Activated CD8-positive, alpha-beta memory T cell treated with anti-CD3 and anti-CD28 coated beads for 24 hours (primary cell): ENCODE measurements at regions not wholly inside any gene's neighbourhood (a gene's known extent, or its start where the extent isn't known, plus 50 kb on each side); places are given as distances from the start of the nearest gene placed in this dataset.

Experiments
- DNase-seq: peaks from one replicate; pipeline ENCODE4 v3.0.0-alpha.2; 2020

- no peak for DNase-seq
Measured at GRCh38 chr2:220065581-220065980, 438.2 kb downstream of the SLC4A3 start.

DNA sequence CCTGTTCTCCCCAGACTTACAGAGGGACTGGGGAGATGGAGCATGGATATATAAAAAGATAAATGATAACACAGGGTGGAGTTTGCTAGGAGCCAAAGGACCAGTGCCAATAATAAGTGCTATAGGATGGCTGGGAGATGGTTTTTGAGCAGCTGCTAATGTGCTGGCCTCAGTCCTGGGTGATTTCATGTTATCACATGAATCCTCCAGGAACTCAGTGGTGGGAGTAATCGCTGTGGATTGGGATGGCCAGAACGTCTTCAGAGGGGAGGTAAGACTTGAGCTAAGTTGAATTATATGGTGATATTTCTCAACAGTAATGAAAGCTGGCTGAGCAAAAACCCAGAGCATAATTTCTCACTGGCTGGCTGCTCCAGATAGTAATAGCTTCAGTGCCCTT lies 441.4 kb downstream of the SLC4A3 start:
- DNase-seq, result no peak

- no peak for DNase-seq
Measured at GRCh38 chr2:220070349-220070748, 442.9 kb downstream of the SLC4A3 start.

- DNase-seq, result no peak
Measured at GRCh38 chr2:220071696-220072095, 444.3 kb downstream of the SLC4A3 start.

- no peak for DNase-seq
Measured at GRCh38 chr2:220072669-220073220, 445.3 kb downstream of the SLC4A3 start.

- DNase-seq, result no peak
Measured at GRCh38 chr2:220075835-220076234, 448.4 kb downstream of the SLC4A3 start.

DNA sequence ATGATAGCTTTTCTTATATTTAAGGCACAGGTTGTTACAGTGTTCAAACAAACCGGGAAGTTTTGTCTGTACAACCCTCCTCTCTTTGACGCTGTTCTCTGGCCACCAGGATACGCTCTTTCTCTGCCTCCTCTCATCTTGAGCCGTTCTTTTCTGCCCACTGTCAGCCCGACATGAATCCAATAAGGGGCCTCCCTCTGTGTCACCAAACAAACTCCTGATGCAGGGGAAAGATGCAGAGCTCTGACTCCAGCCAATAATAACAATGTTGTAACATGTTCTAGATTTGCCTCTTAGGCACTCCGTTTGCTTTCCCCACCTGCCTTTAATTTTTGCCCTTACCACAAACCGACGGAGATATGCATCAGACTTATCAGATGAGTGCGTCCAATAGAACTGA lies 449.3 kb downstream of the SLC4A3 start:
- no peak for DNase-seq

DNA sequence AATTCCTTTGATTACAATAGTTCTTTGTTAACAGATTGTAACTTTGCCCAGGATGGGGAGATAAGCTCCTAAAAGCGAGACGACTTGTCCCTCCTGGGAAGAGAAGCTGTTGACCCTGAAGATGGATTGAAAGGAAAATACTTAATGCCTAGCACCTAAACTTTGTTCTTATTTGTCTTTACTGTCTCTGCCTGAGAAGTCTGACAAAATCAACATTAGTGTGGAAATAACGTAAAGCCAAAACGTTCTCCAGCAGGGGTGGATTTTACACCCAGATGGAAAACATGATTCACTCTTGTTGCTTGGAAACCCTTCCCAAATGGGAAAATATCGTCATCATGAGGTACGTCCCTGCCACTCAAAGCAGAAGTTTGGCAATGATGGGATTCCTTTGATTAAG lies 450.1 kb downstream of the SLC4A3 start:
- no peak for DNase-seq

DNA sequence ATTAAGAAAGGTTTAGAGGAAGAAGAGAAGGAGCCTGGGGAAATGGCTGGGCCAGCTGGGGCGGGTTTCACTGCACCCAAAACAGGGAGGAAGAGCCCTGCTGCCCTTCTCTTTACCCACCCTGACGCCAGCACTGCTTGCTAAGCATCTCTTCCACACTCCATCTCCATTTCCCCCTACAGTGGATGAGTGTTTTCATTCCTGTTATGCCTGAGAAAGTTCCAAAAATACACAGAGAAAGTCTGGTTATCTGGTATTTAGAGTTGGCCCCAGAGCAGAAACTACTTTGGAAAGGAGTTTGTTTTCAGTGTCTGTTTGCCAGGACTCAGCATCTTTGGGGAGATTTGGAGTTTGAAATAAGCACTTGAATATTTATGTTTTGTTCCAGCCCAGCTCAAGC lies 451.0 kb downstream of the SLC4A3 start:
- DNase-seq, result no peak

GRCh38 chr2:220079595-220079994 lies 452.2 kb downstream of the SLC4A3 start:
- no peak for DNase-seq

DNA sequence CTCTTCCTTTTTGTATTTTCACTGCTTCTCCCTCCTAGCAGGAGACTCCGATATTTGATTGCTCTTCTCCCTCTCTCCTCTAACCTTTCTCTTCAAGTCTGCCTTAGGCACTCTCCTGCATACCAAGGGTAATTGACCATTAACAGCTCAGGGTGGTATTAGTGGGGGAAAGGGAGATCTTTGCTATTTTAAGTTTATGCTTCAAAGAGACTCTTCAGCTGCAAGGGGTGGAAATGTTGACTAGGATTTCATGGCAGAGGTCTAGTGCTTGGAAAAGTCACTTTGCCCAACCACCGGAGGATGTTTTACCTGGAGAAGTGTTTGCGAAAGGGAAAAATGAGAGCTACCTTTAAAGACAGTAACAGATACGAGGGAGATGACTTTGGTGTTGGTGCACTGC lies 453.7 kb downstream of the SLC4A3 start:
- DNase-seq, result no peak

GRCh38 chr2:220090050-220090449 lies 462.6 kb downstream of the SLC4A3 start:
- DNase-seq, result no peak

DNA sequence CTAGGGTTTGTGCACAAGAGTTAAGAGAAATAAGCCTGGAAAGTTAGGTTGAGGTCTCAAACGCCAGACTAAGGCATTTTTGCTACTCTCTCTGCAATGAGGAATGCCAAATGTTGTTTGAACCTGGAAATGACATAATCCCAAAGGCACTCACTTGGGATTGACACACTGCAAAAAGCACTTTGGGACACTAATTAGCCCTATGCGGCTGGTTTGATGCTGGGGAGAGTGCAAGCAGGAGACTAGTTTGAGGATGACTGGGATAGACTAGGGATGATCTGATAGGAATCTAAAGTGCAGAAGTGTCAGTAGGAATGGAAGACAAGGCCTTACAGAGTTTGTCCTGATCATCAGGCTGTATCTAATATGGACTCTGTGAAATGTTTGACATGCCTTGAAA lies 469.0 kb downstream of the SLC4A3 start:
- no peak for DNase-seq

GRCh38 chr2:220101980-220102379 lies 474.6 kb downstream of the SLC4A3 start:
- DNase-seq, result no peak

- DNase-seq, result no peak
Measured at GRCh38 chr2:220103596-220103995, 476.2 kb downstream of the SLC4A3 start.

- DNase-seq, result no peak
Measured at GRCh38 chr2:220104871-220105351, 477.5 kb downstream of the SLC4A3 start.

DNA sequence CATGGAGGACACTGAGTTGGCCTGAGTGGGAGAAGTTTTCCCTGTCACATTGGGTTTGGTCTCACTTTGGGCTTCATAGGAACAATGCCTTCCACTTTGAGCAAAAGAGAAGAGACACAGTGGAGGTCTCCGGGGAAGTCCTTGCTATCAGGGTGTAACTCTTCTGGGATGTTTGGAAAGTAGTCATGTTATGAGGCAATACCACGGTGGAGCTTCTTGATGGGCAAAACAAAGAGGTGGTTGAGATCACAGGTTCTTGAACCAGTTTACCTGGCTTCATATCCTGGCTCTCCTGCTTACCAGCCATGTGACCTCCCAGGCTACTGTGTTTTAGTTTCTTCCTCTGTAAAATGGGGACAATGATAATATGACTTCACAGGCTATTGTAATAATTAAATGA lies 478.6 kb downstream of the SLC4A3 start:
- no peak for DNase-seq

DNA sequence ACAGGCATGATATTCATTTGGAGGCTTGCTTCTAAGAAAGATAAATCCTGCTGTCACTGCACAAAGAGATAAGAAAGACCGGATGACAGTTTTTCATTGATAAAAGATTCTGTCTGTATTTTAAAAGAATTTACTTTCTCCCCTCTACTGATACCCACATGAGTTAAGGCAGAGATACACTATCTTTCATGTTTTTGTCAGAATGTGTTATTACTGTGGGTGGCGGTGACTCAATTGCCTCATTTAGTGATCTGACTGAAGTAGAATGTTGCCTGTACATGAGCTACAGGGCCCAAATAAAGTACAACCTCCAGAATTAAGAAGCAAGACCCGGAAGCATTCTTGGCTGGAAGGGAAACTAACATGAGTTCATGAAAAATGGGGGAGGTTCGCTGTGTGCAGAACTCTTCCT lies 480.0 kb downstream of the SLC4A3 start:
- DNase-seq, result no peak

DNA sequence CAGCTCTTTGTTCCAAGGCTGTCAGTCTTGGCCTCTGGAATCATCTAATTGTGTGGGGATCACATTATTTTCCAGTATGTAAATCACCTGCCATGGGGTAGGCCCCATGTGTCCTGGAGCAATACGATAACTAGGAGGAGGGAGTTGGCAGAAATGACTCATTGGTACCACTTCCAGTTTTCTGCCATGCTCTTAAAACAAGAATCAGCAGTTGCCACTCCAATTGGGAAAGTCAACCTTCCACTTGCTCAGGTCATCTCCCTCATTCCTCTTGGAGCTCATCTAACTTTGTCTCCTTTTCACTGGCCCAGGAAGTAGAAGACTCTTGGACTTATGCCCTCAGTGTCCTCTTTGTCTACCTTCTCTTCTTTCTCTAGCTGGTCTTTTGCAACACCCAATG lies 487.0 kb downstream of the SLC4A3 start:
- no peak for DNase-seq

GRCh38 chr2:220117025-220117424 lies 489.6 kb downstream of the SLC4A3 start:
- no peak for DNase-seq

GRCh38 chr2:220120041-220120440 lies 492.6 kb downstream of the SLC4A3 start:
- DNase-seq, result no peak

DNA sequence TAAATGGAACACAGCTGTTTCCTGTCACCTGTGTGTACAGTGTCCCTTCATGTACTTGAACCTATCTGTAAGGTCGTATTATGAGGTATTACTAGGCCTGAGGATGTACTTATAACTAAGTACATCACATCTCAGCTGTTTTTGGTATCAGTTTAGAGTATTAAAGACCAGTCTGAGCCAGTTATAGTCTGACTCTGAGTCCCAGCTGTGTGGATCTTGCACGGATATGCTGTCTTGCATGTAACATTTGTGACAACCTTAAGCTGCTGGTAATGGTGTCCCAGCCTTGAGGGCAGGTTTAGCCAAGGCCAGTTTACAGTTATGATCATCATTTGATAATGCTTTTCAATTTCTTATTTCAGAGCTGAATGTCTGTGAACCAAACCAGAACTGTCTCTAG lies 496.3 kb downstream of the SLC4A3 start:
- DNase-seq, result no peak

GRCh38 chr2:220125551-220125950 lies 498.1 kb downstream of the SLC4A3 start:
- DNase-seq, result no peak

GRCh38 chr2:220127311-220127710 lies 499.9 kb downstream of the SLC4A3 start:
- DNase-seq, result no peak

- no peak for DNase-seq
Measured at GRCh38 chr2:220127876-220128275, 500.4 kb downstream of the SLC4A3 start.

GRCh38 chr2:220129391-220129790 lies 502.0 kb downstream of the SLC4A3 start:
- DNase-seq, result no peak
